Cardiac muscle cell (in vitro differentiated cells and primary cell): ENCODE measurements at regions not wholly inside any gene's neighbourhood (a gene's known extent, or its start where the extent isn't known, plus 50 kb on each side); places are given as distances from the start of the nearest gene placed in this dataset.

ENCODE experiments used
- DNase-seq, 2 donors: peaks; one replicate each; pipeline versions ENCODE4 v3.0.0 to v3.0.0-alpha.2; 2010 to 2017; ENCODE audit warnings: low read depth in 1 of 2, low spot score in 1 of 2
- H3K27ac ChIP-seq: fragments of 200-600 bp; sonication (generic); 2 replicates; pipeline ENCODE4 v1.5.1; 2016
- H3K27me3 ChIP-seq: fragments of 200-600 bp; sonication (generic); 2 replicates; pipeline ENCODE4 v1.6.0; 2016; ENCODE audit warnings: control low read depth
- H3K36me3 ChIP-seq: fragments of 200-600 bp; sonication (generic); 2 replicates; pipeline ENCODE4 v1.5.1; 2016; ENCODE audit warnings: control low read depth
- H3K4me1 ChIP-seq: fragments of 200-600 bp; sonication (generic); 2 replicates; pipeline ENCODE4 v1.8.1; 2017; ENCODE audit warnings: low read depth, mild to moderate bottlenecking, mixed run types
- H3K4me3 ChIP-seq: fragments of 200-600 bp; sonication (generic); 2 replicates; pipeline ENCODE4 v1.5.1; 2016; ENCODE audit warnings: mild to moderate bottlenecking
- H3K9me3 ChIP-seq: fragments of 200-600 bp; sonication (generic); 2 replicates; pipeline ENCODE4 v1.5.1; 2017; ENCODE audit warnings: low read depth, mild to moderate bottlenecking, control low read depth
- CTCF ChIP-seq: IDR thresholded peaks from 2 replicates; pipeline ENCODE4 v1.5.1; 2012; ENCODE audit warnings: low read depth, mild to moderate bottlenecking, low read length

GRCh38 chr7:131068604-131069021, 259.1 kb upstream of the MKLN1 start:
- no peaks in the 10 kb centered on the region for H3K9me3 ChIP-seq
- H3K27ac ChIP-seq: no peak overlapping the region
- DNase-seq: peak in 1 of 2 donors; percentile 39
- H3K27me3 ChIP-seq: no peaks in the 10 kb centered on the region
- no peaks in the 10 kb centered on the region for H3K36me3 ChIP-seq
- TF ChIP-seq CTCF: peak; percentile 36
- H3K4me3 ChIP-seq: no peak overlapping the region
- no peaks in the 10 kb centered on the region for H3K4me1 ChIP-seq

- peak; percentile 29 for TF ChIP-seq CTCF
- Histone ChIP-seq H3K4me3 (no peak overlapping the region), H3K27me3 (no peaks in the 10 kb centered on the region), H3K9me3 (no peaks in the 10 kb centered on the region), H3K36me3 (no peaks in the 10 kb centered on the region), H3K4me1 (peaks cover 5% of the 10 kb centered on the region), H3K27ac (no peak overlapping the region)
- peak in 1 of 2 donors; percentile 94 for DNase-seq
Measured at GRCh38 chr7:131071786-131072504, 255.7 kb upstream of the MKLN1 start.

- no peaks in the 10 kb centered on the region for H3K36me3 ChIP-seq
- peak; percentile 56 to 60 for DNase-seq
- no peak overlapping the region for H3K27ac ChIP-seq
- no peak overlapping the region for H3K4me3 ChIP-seq
- H3K9me3 ChIP-seq: no peaks in the 10 kb centered on the region
- no peak for TF ChIP-seq CTCF
- H3K27me3 ChIP-seq: no peaks in the 10 kb centered on the region
- H3K4me1 ChIP-seq: peaks cover 6% of the 10 kb centered on the region
Measured at GRCh38 chr7:131072505-131073091, 255.1 kb upstream of the MKLN1 start.

DNA sequence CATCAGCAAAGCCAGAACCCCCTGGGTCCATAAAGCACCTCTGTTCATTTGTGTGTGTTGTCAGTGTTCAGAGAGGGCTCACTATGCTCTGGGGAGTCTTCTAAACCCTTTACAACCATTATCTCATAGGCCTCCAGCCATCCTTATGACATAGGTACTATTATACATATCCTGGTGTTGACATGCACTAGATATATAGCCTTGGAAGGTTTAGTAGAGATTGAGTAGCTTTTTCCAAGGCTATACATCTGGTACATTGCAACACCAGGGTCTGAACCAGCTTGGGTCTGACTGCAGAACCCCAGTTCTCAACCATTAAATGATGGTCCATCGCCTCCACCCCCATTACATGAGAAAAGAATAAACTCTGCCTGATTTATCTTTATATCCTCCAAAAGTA, 253.6 kb upstream of the MKLN1 start:
- peaks cover 6% of the 10 kb centered on the region for H3K4me1 ChIP-seq

DNA sequence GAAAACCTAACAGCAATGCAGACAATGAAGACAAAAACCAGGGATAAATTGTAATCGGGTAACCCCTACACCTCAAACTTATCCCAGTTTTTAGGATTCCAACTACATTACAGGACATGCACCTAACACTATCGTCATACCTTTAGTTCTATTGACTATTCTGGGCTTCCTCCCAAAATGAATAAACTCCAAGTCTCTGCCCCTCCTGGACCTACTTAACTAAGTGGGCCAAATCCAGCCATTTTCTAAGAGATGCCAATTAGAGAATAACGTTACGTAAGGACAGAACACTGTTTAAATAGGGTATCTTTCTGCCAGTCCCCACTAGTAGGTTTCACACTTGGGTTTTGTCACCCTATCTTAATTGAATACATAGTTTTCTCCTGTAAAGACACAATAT, 253.1 kb upstream of the MKLN1 start:
- TF ChIP-seq CTCF: no peak
- Histone ChIP-seq H3K36me3 (no peaks in the 10 kb centered on the region), H3K4me1 (peaks cover 6% of the 10 kb centered on the region), H3K27me3 (no peaks in the 10 kb centered on the region), H3K4me3 (no peak overlapping the region), H3K9me3 (no peaks in the 10 kb centered on the region), H3K27ac (no peak overlapping the region)
- DNase-seq: no peak

More for the DNA sequence above, 253.6 kb upstream of the MKLN1 start:
- Histone ChIP-seq H3K9me3 (no peaks in the 10 kb centered on the region), H3K27me3 (no peaks in the 10 kb centered on the region), H3K36me3 (no peaks in the 10 kb centered on the region), H3K4me3 (no peak overlapping the region), H3K27ac (no peak overlapping the region)
- DNase-seq: no peak
- no peak for TF ChIP-seq CTCF
